WTC11 (cell line): ENCODE measurements at regions not wholly inside any gene's neighbourhood (a gene's known extent, or its start where the extent isn't known, plus 50 kb on each side); places are given as distances from the start of the nearest gene placed in this dataset.

Experiments
- ATF3 ChIP-seq: sonication (generic); formaldehyde crosslinking; conservative IDR thresholded peaks from 2 replicates; pipeline ENCODE4 v1.8.1; 2022; ENCODE audit warnings: mild to moderate bottlenecking, missing genetic modification reagents
- ELF4 ChIP-seq: sonication (generic); formaldehyde crosslinking; IDR thresholded peaks from 2 replicates; pipeline ENCODE4 v1.8.1; 2022; ENCODE audit warnings: low read depth, mild to moderate bottlenecking, moderate library complexity, missing genetic modification reagents

DNA sequence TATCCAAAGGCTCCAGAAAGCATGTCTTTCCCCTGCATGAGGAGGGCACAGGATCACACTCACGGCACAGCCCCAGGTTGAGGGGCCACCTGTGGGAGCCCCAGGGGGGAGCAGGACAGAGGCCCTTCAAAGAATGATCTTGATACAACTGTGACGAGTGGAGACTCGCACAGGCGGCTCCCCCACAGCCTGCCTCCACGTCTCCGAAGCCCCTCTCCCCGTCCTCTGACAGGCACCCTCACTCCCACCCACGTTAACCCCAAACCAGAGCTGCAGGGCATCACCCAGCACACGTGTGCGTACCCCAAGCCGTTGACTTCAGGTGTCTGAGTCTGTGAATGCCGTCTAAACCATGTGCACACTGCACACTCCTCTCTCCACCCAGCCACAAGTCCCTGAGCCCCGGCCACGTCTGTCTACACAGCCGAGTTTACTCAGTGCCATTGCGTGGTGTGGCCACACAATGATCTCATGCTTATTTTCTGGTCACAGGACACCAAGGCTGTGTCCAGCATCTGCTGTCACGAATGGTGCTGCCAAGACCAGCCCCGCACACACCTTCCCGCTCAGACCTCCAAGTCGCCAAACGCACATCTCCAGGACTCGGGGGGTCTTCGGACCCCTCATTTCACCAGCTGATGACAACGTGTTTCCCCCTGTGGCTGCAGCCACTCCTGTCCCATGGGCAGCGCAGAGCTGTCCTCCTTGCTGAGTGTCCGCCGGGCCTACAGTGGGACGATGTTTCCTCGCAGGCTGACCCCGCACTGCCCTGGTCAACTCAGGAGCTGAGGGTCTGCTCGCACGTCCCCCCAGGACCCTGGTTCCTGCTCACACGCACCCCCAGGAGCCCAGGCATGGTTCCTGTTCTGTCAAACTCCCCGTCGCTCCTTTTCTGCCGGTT lies 251.2 kb downstream of the BRD1 start:
- no peak for TF ChIP-seq ATF3
- TF ChIP-seq ELF4 (CRISPR knock-in tag): no peak
